Colonic mucosa (tissue), 4 donors: ENCODE measurements at regions not wholly inside any gene's neighbourhood (a gene's known extent, or its start where the extent isn't known, plus 50 kb on each side); places are given as distances from the start of the nearest gene placed in this dataset.

Experiments used
- DNase-seq: peaks from one replicate; pipeline ENCODE4 v3.0.0-alpha.2; 2020
- H3K27ac ChIP-seq: fragments of 200-600 bp; one replicate; pipeline ENCODE4 v1.8.0; 2021
- H3K27me3 ChIP-seq: fragments of 200-600 bp; one replicate; pipeline ENCODE4 v1.8.0; 2021
- H3K36me3 ChIP-seq: fragments of 200-600 bp; one replicate; pipeline ENCODE4 v1.8.0; 2021
- H3K4me1 ChIP-seq: fragments of 200-600 bp; one replicate; pipeline ENCODE4 v1.8.0; 2021; ENCODE audit warnings: mild to moderate bottlenecking
- H3K4me3 ChIP-seq: fragments of 200-600 bp; one replicate; pipeline ENCODE4 v1.8.0; 2021
- H3K9ac ChIP-seq, 2 donors: one replicate each; pipeline ENCODE4 v1.7.0; 2013; ENCODE audit warnings: control low read depth in 2 of 2, low read depth in 2 of 2, low read length in 2 of 2
- H3K9me3 ChIP-seq: fragments of 200-600 bp; one replicate; pipeline ENCODE4 v1.8.0; 2021
- intact Hi-C: fragments of 100-400 bp; cut with DNase I; formaldehyde crosslinking; loops from one replicate; pipeline ENCODE4 v1.14.1; 2022
- TF ChIP-seq, protein P1 (sequence below): fragments of 200-600 bp; IDR thresholded peaks from one replicate; pipeline ENCODE4 v1.8.0; 2022; ENCODE audit warnings: antibody characterized with exemption, mild to moderate bottlenecking
- donor health status: healthy.
- donor health status: DM: no; HTN: no; CAD: no.
- donor health status: DM: no; HTN: no; CAD: no.

DNA sequence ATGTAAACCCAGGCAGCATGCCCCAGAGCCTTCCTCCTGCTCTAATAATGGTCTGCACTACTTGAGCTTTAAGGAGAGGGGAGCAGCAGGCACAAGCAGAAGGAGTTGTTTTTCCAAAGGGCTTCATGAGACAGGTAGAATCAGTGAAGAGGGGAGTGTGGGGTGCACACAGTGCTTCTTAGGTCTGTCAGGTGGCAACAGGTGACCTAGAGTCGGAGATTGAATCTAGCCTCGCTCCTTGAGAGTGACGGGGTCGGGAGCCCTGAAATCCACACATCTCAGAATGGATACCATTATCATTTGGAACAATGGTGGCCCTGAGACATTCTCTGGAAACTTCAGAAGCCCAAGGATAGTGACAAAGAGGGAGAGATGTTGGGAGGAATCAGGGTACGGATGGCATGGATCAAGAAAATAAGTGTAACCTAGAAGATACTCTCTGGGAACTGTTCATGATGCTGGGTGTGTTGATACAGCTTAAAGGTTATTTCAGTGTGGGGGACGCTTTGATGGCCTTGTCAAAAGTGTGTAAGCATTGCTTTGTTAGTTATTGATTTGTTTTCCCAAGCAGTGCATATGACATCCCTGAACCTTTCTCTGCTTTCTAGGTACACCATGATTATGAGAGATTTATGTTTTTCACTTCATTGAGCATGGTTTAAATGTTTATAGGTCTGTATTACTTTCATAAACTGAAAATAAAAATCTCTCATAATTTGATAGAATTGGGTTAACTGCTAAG lies 77.8 kb upstream of the L3MBTL3 start:
- no peaks in the 10 kb centered on the region for H3K4me1 ChIP-seq
- intact Hi-C loops = loop anchor here (10.0 kb wide), 1 partner anchor 346 kb away; no protein-coding TSS in a partner anchor
- H3K9ac ChIP-seq = no peak overlapping the region
- TF ChIP-seq, protein P1, sequence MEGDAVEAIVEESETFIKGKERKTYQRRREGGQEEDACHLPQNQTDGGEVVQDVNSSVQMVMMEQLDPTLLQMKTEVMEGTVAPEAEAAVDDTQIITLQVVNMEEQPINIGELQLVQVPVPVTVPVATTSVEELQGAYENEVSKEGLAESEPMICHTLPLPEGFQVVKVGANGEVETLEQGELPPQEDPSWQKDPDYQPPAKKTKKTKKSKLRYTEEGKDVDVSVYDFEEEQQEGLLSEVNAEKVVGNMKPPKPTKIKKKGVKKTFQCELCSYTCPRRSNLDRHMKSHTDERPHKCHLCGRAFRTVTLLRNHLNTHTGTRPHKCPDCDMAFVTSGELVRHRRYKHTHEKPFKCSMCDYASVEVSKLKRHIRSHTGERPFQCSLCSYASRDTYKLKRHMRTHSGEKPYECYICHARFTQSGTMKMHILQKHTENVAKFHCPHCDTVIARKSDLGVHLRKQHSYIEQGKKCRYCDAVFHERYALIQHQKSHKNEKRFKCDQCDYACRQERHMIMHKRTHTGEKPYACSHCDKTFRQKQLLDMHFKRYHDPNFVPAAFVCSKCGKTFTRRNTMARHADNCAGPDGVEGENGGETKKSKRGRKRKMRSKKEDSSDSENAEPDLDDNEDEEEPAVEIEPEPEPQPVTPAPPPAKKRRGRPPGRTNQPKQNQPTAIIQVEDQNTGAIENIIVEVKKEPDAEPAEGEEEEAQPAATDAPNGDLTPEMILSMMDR = no peak
- no peak overlapping the region for H3K4me3 ChIP-seq
- no peaks in the 10 kb centered on the region for H3K36me3 ChIP-seq
- no peak overlapping the region for H3K27ac ChIP-seq
- DNase-seq = no peak
- no peaks in the 10 kb centered on the region for H3K27me3 ChIP-seq
- no peaks in the 10 kb centered on the region for H3K9me3 ChIP-seq

DNA sequence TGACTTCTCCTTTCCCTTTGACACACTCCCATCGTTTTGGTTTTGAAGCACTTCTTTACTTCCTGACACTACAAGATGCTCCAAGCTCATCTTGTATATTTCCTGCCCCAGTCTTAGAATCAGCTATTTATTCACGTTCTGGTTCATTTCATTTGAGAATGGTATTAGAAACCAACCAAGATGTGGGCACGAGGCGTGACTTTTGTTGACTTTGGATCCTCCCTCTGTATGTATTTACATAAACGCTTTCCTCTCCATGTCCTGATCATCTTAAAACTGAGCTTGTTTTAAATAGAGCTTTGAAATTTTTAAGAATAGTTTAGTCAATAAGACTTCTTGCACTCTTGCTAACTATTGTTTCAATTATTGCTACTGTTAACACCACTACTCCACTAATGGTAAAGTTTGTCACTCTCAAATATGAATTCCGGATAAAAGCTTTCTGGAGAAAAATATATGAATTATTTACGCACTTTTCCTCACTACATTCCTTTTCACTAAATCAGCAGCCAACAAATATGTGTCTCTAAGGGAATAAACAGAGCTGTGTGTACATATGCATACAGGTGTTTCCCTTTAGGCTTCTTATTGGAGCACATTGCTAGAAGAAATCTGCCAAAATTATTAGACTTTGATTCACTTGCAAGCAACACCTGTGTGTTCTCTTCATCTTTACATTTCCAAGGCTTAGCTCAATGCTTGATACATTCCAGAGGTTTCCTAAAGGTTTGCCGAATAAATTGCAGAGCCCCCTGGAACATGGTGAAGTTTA lies 77.3 kb upstream of the TMEM244 start:
- no peak overlapping the region for H3K27ac ChIP-seq
- intact Hi-C loops = loop anchor here (5.0 kb wide), 1 partner anchor 46 kb away; no protein-coding TSS in a partner anchor
- H3K27me3 ChIP-seq = no peaks in the 10 kb centered on the region
- H3K4me1 ChIP-seq = no peaks in the 10 kb centered on the region
- H3K4me3 ChIP-seq = no peak overlapping the region
- TF ChIP-seq, protein P1 = no peak
- no peaks in the 10 kb centered on the region for H3K36me3 ChIP-seq
- no peak overlapping the region for H3K9ac ChIP-seq
- no peak for DNase-seq
- no peaks in the 10 kb centered on the region for H3K9me3 ChIP-seq

DNA sequence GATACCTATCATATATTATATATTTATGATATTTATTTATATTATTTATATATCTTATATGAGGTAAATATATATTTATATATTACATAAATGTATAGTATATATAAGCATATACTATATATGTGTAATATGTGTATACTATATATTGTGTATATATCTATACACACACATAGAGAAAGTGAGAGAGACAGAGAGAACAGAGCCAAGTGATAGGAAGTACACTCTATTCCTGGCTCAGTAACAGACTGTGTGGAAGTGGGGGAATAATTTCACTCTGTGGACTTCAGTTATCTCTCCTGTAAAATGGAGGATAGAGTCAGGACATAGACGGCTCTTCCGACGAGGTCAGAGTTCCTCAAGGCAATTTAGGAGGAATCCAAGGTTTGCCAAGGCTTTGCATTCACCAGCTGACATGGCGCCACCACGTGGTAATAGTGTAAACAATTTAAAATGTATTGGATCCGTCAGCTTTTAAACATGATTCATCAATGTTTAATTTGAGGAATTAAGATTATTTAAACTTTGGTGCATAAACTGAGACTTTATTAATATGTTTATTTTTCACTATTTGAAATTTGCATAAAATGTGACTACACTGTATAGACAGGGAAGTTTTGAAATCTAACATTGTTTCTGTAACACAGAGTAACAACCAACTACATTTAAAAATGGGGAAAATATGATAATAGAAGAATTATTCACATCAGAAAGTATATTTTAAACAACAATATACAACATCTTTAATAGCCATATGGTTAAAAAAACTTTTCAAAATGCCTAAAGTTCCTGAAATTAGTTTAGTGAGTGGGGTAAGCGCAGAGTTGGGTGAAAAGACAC lies 75.4 kb upstream of the TMEM244 start:
- no peaks in the 10 kb centered on the region for H3K36me3 ChIP-seq
- H3K27me3 ChIP-seq = no peaks in the 10 kb centered on the region
- no peak overlapping the region for H3K4me3 ChIP-seq
- intact Hi-C loops = loop anchor here (5.0 kb wide), 1 partner anchor 44 kb away; no protein-coding TSS in a partner anchor
- no peak overlapping the region for H3K9ac ChIP-seq
- TF ChIP-seq, protein P1 = peak; percentile 44
- H3K9me3 ChIP-seq = no peaks in the 10 kb centered on the region
- H3K27ac ChIP-seq = no peak overlapping the region
- DNase-seq = peak; percentile 67
- H3K4me1 ChIP-seq = no peaks in the 10 kb centered on the region

DNA sequence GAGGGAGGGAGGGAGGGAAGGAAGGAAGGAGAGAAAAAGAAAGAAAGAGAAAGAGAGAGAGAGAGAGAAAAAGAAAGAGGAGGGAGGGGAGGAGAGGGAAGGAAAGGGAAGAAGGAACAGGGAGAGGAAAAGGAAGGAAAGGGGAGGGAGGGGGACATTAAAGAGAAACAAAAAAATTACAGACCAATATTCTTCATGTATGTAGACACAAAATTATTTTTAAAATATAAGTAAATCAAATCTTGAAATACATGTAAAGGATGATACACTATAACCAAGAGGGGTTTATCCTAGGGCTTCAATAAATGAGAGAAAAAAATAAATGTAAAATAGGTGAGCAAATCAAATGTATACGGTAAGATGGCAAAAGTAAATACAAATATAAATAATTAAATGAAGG lies 71.2 kb upstream of the TMEM244 start:
- Histone ChIP-seq H3K4me1 (no peaks in the 10 kb centered on the region), H3K27ac (no peak overlapping the region), H3K36me3 (no peaks in the 10 kb centered on the region), H3K27me3 (no peaks in the 10 kb centered on the region), H3K9ac (no peak overlapping the region), H3K9me3 (no peaks in the 10 kb centered on the region), H3K4me3 (no peak overlapping the region)
- no peak for DNase-seq
- intact Hi-C loops = no loop called here
- TF ChIP-seq, protein P1 = no peak

DNA sequence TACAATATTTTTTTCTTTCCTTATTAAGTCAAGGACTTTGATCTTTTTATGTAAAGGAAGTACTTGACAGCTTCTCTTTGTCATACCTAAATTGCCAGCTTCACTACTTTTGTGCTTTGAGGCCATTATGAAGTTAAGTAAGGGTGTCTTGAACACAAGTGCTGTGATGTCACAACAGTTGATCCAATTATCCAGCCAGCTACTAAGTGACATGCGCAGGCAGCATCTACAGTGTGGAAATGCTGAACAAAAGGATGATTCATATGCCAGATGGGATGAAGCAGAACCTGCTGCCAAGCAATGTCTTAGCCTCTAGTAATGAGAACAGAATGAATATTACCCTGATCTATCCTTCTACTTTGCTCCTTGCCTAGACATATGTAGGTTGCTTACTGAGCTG lies 68.3 kb upstream of the TMEM244 start:
- no peak overlapping the region for H3K9ac ChIP-seq
- no peaks in the 10 kb centered on the region for H3K9me3 ChIP-seq
- no peak for DNase-seq
- no peak overlapping the region for H3K27ac ChIP-seq
- H3K4me3 ChIP-seq = no peak overlapping the region
- H3K27me3 ChIP-seq = no peaks in the 10 kb centered on the region
- intact Hi-C loops = no loop called here
- H3K4me1 ChIP-seq = no peaks in the 10 kb centered on the region
- TF ChIP-seq, protein P1 = no peak
- no peaks in the 10 kb centered on the region for H3K36me3 ChIP-seq
